T follicular helper cell (primary cell): ENCODE measurements at regions not wholly inside any gene's neighbourhood (a gene's known extent, or its start where the extent isn't known, plus 50 kb on each side); places are given as distances from the start of the nearest gene placed in this dataset.
"Not testable (repeated sequence)": the region's sequence is repeated elsewhere in the genome, so short reads cannot be mapped to it uniquely, and the experiment has no call there.

Experiments
- DNase-seq: peaks from one replicate; pipeline ENCODE4 v3.0.0-alpha.2; 2020; ENCODE audit warnings: low read depth

DNA sequence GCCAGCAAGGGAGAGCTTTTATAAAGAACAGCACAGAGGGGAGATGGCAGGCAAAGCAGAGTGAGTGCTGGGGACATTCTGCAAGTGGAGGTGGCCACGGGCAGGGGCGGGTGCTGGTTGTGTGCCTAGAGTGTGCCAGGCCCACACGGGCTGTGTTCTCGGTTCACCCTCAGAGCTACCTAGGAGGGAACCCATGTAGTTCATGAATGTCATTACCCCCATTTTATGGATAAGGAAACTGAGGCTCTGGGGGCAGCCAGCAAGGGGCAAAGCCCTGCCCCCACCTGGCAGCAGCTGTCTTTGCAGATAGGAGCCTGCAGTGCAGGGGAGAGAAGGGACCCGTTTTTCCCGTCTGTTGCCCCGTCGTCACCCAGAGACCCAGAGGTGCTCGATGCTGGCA lies 85.2 kb upstream of the NCOR2 start:
- DNase-seq, result no peak

DNA sequence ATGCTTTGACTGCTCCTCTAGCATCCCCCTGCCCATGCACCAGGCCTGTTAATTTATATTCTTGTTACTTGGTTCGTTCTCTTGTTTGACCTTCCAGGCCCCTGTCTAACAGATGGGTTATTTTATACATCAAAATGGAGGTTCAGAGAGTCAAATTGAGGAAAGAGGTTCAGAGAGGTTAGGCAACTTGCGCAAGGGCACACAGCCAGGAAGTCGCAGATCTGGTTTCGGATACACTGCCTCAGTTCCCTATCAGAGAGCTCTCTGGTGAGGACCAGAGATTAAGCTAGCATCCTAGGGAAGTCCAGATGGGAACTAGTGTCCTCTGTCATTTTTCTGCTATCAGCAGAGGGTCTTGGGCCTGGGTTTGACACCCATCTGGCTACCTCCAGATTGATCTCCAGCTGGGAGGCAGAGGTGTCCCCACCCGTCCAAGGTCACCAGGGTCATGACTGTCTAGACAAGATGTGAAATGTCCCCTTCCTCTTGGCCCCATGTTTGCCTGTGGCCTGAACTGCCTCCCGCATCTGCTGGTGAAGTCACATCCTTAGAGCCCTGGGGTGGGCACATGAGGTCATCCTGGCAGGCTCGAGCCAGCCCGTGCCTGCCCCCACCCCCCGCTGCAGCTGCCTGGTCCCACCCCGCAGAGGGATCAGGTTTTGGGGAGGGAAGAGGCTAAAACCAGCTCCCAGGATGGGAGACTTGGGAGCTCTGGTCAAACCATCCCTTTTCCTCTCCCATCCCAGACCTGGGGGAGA lies 84.3 kb upstream of the NCOR2 start:
- no peak for DNase-seq

DNA sequence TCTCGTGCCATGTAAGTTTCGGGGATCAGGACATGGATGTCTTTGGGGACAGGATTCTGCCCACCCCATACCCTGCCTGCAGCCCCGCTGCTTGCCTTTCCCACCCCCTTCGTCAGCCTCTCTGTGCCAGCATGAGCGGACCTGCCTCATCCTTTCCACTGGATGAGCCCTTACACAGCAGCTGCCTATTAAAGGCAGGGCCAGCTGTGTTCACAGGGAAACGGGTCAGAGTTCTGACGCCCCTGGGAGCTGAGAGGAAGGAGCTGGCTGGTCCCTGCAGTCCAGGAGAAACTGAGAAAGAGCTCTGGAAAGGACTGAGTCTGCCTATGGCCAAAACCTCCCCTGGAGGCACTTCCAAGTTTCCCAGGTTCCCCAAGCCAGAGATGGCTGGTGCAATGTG lies 83.5 kb upstream of the NCOR2 start:
- DNase-seq, result no peak

DNA sequence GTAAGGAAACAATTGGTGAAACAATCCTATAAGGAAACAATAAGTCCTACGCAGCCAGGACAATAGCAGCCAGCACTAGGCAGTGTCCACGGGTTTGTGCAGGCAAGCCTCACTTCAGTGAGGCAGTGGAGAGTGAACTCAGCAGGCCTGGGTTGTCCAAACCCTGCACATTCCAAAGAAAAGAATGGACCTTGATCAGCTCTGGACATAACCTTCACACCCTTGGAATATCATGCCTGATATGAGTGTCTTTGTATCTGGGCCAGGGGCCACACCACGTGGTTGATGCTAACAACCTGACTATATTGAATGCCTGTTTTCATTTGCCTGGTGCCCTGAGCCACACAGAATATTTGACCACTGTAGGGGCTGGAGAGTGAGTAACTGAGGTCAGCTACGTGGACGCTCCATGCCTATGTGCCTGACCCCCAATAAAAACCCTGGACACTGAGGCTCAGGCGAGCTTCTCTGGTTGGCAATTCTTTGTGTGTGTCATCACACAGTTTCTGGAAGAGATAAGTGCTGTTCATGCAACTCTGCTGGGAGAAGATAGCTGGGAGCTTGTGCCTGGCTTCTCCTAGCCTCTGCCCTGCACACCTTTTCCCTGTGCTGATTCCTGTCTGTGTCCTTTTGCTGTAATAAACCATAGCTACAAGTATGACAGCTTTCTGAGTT lies 81.4 kb upstream of the NCOR2 start:
- no peak for DNase-seq

GRCh38 chr12:124647316-124647715 lies 79.9 kb upstream of the NCOR2 start:
- no peak for DNase-seq

- DNase-seq, result no peak
Measured at GRCh38 chr12:124646385-124647230, 79.2 kb upstream of the NCOR2 start.

DNA sequence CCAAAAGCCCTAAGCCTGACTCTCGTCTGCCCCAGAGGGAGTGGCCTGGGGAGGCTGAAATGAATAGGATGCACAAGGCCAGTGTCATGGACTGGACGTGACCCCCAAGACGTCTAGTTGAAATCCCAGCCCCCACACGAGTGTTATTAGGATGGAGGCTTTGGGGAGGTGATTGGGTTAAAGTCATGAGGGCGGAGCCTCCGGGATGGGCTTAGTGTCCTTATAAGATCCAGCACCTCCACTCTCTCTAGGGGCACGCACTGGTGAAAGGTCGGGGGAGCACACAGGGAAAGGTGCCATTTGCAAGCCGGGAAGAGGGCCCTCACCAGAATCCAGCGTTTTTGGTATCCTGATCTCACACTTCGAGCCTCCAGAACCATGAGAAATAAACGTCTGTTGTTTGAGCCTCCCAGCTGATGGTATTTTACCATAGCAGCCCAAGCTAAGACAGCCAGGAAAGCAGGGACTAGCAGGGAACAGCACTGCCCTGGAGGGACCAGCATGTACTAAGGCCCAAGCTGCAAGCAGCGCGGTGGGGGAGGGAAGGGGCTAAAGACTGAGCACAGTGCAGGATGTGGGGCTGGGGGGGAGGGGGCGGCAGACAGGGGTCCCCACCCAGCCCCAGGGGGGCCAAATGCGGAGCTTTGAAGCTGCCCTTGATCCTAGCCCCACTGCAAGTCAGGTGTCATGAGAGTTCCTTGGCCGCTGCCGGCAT lies 78.3 kb upstream of the NCOR2 start:
- no peak for DNase-seq

GRCh38 chr12:124643768-124644167 lies 76.4 kb upstream of the NCOR2 start:
- DNase-seq, result not testable (repeated sequence)

DNA sequence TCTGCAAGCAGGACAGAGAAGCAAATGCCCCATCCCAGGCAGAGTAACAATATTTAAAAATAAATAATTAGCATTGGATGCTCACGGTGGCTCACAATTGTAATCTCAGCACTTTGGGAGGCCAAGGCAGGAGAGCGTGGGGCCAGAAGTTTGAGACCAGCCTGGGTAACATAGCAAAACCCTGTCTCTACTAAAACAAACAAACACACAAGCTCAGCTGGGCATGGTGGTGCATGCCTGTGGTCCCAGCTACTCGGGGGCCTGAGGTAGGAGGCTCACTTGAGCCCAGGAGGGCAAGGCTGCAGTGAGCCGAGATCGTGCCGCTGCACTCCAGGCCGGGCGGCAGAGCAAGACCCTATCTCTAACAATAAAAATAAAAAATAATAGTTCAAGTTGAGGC lies 74.7 kb upstream of the NCOR2 start:
- no peak for DNase-seq

- no peak for DNase-seq
Measured at GRCh38 chr12:124641591-124641990, 74.2 kb upstream of the NCOR2 start.

- DNase-seq, result no peak
Measured at GRCh38 chr12:124640056-124640455, 72.6 kb upstream of the NCOR2 start.

DNA sequence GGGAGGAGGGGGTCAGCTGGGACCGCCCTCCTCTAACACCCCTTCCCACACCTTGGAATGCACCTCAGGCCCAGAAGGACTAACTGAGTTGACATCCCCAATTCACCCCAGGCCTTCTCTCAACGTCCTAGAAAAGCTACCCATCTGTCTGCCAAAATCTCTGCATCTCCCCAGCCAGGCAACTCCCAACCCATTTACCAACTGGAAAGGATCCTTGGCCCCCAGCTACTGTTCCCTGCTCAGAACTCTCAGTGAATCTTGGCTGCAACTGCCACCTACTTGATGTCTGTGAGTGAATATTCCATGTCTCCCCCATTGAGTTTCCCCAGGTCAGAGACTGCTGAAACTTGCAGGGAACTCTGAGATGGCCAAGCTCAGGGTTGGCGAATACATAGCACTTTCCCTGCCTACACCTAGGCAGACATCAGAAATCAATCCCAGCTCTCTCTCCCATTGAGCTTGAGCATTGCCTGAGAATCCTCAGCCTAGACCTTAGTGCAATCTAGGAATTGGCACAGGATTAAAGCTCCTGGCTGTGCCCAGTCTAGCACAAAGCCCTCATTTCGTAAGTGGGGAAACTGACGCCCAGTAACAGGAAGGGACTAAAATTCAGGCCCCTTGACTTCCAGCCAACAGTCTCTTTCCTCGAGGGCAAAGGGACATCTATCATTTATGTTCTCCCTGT lies 71.9 kb upstream of the NCOR2 start:
- no peak for DNase-seq

- DNase-seq, result no peak
Measured at GRCh38 chr12:124637581-124637981, 70.2 kb upstream of the NCOR2 start.

GRCh38 chr12:124637163-124637562 lies 69.8 kb upstream of the NCOR2 start:
- no peak for DNase-seq

GRCh38 chr12:124636138-124636978 lies 68.9 kb upstream of the NCOR2 start:
- DNase-seq, result no peak

DNA sequence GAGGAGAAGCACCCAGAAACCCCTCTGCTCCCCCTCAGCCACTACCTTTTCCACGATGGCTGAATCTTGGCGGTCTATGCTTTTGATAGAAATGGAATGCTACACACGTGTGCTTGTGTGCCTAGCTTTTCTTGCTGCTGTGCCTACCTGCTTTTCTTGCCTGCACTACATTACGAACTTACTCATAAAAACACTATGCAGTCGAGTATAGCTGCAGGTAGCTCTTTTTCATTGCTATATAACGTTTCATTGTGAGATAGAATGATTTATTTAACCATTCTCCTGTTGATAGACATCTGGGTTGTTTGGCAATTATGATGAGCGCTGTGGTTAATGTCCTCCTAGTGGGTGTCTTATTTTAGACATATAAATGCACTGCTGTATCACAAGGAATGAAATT lies 67.9 kb upstream of the NCOR2 start:
- no peak for DNase-seq

- DNase-seq, result no peak
Measured at GRCh38 chr12:124633365-124634362, 66.3 kb upstream of the NCOR2 start.

DNA sequence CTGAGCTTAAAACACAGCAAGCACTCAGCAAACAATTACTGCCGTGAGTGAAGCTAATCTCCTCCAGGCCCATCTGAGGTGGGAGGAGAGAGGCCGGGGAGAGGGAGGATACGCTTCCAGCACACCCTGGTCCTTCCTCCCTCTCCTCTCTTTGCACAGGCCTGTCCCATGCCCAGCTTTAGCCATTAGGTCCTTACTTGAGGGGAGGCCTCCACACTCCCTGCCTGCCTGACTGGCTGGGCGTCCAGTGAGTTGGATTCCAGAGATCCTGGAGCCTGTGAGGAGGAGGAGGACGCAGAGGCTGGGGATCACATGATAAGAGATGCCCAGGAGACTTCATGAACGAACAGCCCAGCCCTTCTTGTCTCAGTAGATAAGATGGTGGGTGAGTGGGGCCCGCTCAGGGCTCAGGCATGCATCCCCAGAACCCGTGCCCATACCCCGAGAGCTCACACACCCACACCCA lies 65.1 kb upstream of the NCOR2 start:
- DNase-seq, result no peak

DNA sequence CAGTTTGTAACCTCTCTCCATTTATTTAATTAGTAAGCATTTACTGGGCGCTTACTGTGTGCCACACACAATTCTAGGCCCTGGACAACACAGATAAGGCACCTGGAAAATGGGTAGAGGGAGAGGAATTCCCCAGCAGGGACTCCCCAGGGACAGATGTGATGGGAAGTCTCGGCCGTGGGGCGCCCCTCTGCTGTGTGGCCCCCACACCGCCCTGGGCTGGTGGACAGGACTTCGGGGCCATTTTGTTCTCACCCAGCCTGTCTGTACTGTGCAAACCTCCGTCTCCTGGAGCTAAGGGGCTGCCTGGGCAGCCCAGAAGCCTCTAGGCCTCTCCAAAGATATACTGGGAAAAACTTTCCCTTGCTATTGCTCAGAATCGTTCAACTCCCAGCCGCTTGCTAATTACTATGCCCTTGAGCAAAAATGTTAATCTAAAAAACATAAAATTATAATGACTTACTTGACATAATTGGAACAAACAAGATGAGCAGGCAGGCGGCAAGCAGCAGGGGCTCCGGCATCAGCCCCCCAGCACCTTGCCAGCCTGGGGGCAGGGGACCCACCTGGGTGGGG lies 64.4 kb upstream of the NCOR2 start:
- no peak for DNase-seq
